22Rv1 (cell line): ENCODE measurements at regions not wholly inside any gene's neighbourhood (a gene's known extent, or its start where the extent isn't known, plus 50 kb on each side); places are given as distances from the start of the nearest gene placed in this dataset.

Experiments used
- H3K27ac ChIP-seq: fragments of 450-650 bp; 2 replicates; pipeline ENCODE4 v1.5.1; 2017
- ZFX ChIP-seq: fragments of 450-650 bp; IDR thresholded peaks from 2 replicates; pipeline ENCODE4 v1.6.1; 2017; ENCODE audit warnings: antibody characterized with exemption, borderline replicate concordance
- TF ChIP-seq, protein P1 (sequence below): fragments of 450-650 bp; IDR thresholded peaks from 2 replicates; pipeline ENCODE4 v1.5.1; 2017; ENCODE audit warnings: mild to moderate bottlenecking

DNA sequence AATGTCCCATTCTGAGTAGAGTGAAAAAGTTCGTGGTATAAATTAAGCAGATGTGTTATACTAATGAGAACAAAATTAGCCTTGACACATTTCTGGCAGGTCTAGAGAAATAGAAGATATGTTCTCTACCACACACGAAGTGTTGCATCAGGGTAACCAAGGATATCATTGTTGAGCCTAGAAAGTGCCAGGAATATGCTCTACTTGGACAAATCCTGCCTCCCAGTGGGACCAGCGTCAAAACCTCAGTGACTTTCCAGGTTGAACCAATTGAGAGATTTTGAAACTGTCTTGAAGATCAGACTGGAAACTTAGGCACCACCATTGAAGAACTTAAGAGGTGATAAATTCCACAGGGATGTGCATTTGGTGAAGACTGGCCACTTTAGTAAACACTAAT is 115.9 kb downstream of the HPGD start:
- H3K27ac ChIP-seq, result no peak overlapping the region
- TF ChIP-seq, protein P1, sequence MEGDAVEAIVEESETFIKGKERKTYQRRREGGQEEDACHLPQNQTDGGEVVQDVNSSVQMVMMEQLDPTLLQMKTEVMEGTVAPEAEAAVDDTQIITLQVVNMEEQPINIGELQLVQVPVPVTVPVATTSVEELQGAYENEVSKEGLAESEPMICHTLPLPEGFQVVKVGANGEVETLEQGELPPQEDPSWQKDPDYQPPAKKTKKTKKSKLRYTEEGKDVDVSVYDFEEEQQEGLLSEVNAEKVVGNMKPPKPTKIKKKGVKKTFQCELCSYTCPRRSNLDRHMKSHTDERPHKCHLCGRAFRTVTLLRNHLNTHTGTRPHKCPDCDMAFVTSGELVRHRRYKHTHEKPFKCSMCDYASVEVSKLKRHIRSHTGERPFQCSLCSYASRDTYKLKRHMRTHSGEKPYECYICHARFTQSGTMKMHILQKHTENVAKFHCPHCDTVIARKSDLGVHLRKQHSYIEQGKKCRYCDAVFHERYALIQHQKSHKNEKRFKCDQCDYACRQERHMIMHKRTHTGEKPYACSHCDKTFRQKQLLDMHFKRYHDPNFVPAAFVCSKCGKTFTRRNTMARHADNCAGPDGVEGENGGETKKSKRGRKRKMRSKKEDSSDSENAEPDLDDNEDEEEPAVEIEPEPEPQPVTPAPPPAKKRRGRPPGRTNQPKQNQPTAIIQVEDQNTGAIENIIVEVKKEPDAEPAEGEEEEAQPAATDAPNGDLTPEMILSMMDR, result no peak
- TF ChIP-seq ZFX, result no peak

DNA sequence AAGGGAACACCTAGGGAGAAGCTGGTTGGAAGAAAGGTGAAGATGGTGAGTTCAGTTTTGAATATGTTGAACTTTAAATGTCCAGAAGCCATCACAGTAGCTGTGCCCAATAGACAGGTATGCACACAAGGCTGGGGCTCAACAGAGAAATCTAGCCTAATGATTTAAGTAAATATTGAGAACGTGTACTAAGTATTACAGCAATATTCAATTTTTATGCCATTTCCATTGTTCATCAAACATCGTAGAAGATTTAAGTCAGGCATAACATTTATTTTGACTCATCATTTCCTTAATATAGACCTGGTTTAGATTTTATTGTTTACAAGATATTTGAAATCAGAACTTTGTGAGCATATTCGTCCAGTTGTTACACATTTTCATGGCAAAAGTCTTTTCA is 116.4 kb downstream of the HPGD start:
- TF ChIP-seq, protein P1, result no peak
- no peak for TF ChIP-seq ZFX
- H3K27ac ChIP-seq, result no peak overlapping the region

DNA sequence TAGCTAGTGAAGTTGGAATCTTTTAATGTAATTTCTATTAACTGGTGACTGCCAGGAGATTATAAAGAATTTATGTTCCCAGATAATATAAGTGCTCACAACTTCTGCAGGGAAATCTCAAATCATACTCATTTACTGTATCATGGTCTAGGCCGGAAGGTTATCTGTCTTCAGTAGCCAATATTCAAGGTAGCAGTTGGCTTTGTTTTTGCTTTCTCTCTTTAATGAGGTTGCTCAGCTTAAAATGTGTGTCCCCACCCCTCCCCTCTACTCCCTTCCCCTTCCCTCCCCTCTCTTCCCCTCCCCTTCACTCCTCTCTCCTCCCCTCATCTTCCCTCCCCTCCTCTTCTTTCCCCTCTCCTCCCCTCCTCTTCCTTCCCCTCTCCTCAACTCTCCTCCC is 117.6 kb downstream of the HPGD start:
- no peak for TF ChIP-seq ZFX
- TF ChIP-seq, protein P1, result no peak
- H3K27ac ChIP-seq, result no peak overlapping the region

DNA sequence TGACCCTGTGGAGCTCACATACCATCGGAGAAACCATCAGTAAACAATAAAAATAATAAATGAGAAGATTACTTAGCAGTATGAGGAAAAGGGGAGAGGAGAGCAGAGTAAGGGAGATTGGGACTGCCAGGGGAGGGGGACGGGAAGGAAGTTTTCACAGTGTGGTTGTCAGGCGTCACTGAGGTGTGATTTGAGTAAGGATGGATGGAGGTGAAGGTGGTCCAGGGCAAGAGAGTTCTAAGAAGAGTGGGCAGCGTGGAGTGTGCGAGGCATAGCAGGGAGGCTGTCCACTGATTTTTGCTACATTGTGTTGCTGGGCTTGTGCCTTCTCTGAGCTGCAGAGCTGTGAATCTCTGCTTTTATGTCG is 119.1 kb downstream of the HPGD start:
- TF ChIP-seq, protein P1, result no peak
- TF ChIP-seq ZFX, result no peak
- H3K27ac ChIP-seq, result no peak overlapping the region

DNA sequence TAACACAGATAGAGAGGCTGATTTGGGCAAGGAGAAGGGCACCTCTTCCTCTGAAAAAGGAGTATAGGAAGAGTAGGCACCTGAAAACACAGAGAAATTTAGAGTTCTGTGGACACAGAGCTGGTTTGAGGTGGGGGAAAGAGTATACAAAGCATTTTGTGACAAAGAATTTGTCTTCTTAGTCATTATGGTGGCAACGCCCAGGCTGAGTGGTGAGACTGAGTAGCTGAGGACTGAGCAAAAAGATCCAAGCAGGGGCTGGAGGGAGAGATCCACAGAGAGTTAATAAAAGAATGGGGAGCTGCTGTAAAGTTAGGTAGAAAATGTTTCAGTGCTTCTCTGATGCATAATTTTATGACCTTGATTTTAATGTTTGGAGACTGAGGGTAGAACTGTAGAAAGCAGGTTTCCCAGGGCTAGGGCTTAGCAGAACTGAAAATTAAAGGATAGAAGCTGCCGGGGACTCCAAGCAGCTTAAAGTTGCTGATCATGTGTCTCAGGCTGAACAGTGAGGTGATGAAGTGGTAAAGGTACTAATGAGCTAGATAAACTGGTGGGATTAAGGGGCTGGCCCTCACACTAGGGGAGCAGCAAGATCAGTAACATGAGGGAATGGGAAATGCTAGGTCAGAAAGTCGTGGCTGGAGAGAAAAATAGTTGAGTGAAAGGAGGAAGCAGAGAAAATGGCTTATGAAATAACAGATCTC is 118.9 kb downstream of the CEP44 start:
- TF ChIP-seq ZFX, result no peak
- TF ChIP-seq, protein P1, result no peak
- H3K27ac ChIP-seq, result peak overlapping the region; percentile 29; the same call in 1 of the 2 replicates

DNA sequence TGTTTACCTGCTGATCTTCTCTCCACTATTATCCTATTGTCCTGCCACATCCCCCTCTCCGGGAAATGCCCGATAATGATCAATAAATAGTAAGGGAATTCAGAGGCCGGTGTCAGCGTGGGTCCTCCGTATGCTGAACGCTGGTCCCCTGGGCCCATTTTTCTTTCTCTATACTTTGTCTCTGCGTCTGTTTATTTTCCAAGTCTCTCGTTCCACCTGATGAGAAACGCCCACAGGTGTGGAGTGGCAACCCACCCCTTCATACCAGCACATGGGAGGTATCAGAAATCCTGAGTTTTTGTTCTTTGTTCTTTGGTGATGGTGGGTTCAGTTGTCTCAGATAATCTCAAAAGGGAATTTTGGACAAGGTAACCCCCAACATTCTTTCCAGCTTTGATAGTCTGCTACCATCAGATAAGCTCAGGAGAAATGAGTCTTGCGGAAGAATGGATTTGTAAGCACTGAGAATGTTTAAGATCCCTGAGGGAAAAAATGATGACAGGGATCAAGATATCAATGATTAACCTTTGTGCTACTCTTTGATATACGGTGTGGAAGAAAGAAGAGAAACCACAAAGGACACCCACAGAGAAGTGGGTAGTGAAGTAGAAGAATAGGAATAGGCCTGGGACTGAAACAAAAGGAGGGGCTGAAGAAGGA is 117.9 kb downstream of the CEP44 start:
- peak overlapping the region; percentile 29 for H3K27ac ChIP-seq
- TF ChIP-seq, protein P1, result no peak
- TF ChIP-seq ZFX, result no peak

DNA sequence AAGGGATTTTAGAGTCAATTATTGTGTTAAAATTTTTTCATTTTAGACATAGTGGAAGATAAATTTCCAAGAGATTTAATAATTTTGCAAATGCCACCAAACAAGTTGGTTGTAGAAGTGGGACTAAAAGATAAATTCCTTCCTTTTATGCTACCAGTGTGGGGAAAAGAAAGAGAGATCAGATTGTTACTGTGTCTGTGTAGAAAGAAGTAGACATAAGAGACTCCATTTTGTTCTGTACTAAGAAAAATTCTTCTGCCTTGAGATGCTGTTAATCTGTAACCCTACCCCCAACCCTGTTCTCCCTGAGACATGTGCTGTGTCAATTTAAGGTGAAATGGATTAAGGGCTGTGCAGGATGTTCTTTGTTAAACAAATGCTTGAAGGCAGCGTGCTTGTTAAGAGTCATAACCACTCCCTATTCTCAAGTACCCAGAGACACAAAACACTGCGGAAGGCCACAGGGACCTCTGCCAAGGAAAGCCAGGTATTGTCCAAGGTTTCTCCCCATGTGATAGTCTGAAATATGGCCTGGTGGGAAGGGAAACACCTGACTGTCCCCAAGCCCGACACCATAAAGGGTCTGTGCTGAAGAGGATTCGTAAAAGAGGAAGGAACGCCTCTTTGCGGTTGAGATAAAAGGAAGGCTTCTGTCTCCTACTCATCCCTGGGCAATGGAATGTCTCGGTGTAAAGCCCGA is 117.0 kb downstream of the CEP44 start:
- peak overlapping the region; percentile 37 for H3K27ac ChIP-seq
